HCT116 (cell line): ENCODE measurements at regions not wholly inside any gene's neighbourhood (a gene's known extent, or its start where the extent isn't known, plus 50 kb on each side); places are given as distances from the start of the nearest gene placed in this dataset.

Experiments
- ATAC-seq: fragments of 200-7000 bp; cut with Tn5 transposase; 2 replicates; pipeline ENCODE4 v1.9.1; 2020; ENCODE audit warnings: mild to moderate bottlenecking, moderate library complexity
- BruUV-seq: library from RNA; stranded (reverse); fragments of 400-500 nt; replicated peaks from 2 replicates; lab custom pipeline; 2021; lab: Mats Ljungman, UMichigan
- CTCF ChIA-PET: fragments of 300-600 bp; sonication (Branson Sonifier 250); formaldehyde crosslinking; loops from one replicate; lab custom pipeline; 2021; ENCODE audit warnings: antibody characterized with exemption; lab: Charles Lee
- POLR2A ChIA-PET: fragments of 300-600, 350-600 bp; sonication (Branson Sonifier 250); formaldehyde crosslinking; loops from one replicate; lab custom pipeline; 2021; ENCODE audit warnings: antibody characterized with exemption; lab: Charles Lee
- RAD21 ChIA-PET, 2 experiments: fragments of 300-600 bp; sonication (Branson Sonifier 250); formaldehyde crosslinking; loops; one replicate each; lab custom pipeline; 2023; ENCODE audit warnings: low total read pairs in 2 of 2; ENCODE audit not compliant: uncharacterized antibody in 2 of 2, unreplicated experiment in 2 of 2, low non-redundant PET in 1 of 2; lab: Charles Lee
- DNase-seq: peaks from one replicate; pipeline ENCODE4 v3.0.0-alpha.2; 2010; ENCODE audit warnings: low read depth, low spot score
- H2AFZ ChIP-seq: fragments of 200-600 bp; shearing (Covaris generic), sonication (generic); 2 replicates; pipeline ENCODE4 v1.6.1; 2017; ENCODE audit warnings: low read depth, mixed run types, mixed read lengths, antibody characterized with exemption, low read length; ENCODE audit not compliant: poor library complexity, severe bottlenecking
- H3K27ac ChIP-seq: 2 replicates; pipeline ENCODE4 v1.5.1; 2012; ENCODE audit warnings: low read depth, low read length
- H3K27me3 ChIP-seq: fragments of 200-600 bp; sonication (generic); 2 replicates; pipeline ENCODE4 v1.6.1; 2016; ENCODE audit warnings: mixed run types, low read length, mixed read lengths; ENCODE audit not compliant: insufficient read depth
- H3K36me3 ChIP-seq, 2 experiments: fragments of 200-500 bp in 1 of 2; fragments of 200-600 bp in 1 of 2; sonication (Bioruptor generic) in 1 of 2; sonication (generic) in 1 of 2; 2 replicates each; pipeline versions ENCODE4 v1.5.1 to v1.6.1; 2014 to 2016; ENCODE audit warnings: low read length in 2 of 2, inconsistent platforms in 1 of 2, mixed read lengths in 1 of 2, mixed run types in 1 of 2; ENCODE audit not compliant: insufficient read depth in 2 of 2, control insufficient read depth in 1 of 2
- H3K4me1 ChIP-seq, 2 experiments: fragments of 200-600 bp in 1 of 2; sonication (generic) in 1 of 2; 2 replicates each; pipeline versions ENCODE4 v1.5.1 to v1.6.1; 2012 to 2017; ENCODE audit warnings: low read length in 2 of 2, inconsistent platforms in 1 of 2, mild to moderate bottlenecking in 1 of 2, mixed read lengths in 1 of 2, mixed run types in 1 of 2, moderate library complexity in 1 of 2; ENCODE audit not compliant: insufficient read depth in 2 of 2, control insufficient read depth in 1 of 2
- H3K4me2 ChIP-seq: fragments of 200-600 bp; sonication (generic); 2 replicates; pipeline ENCODE4 v1.6.1; 2017; ENCODE audit warnings: mixed run types, low read length, mixed read lengths
- H3K4me3 ChIP-seq, 2 experiments: fragments of 200-600 bp in 1 of 2; sonication (generic) in 1 of 2; replicated peaks in 1 of 2; 2 replicates each; pipeline ENCODE4 v1.5.1; 2011 to 2016; ENCODE audit warnings: low read length in 2 of 2, control low read depth in 1 of 2, low read depth in 1 of 2, mild to moderate bottlenecking in 1 of 2, mixed read lengths in 1 of 2, mixed run types in 1 of 2
- H3K79me2 ChIP-seq: fragments of 200-600 bp; sonication (generic); 2 replicates; pipeline ENCODE4 v1.6.1; 2017; ENCODE audit warnings: mild to moderate bottlenecking, mixed run types, low read length, moderate library complexity, mixed read lengths; ENCODE audit not compliant: insufficient read depth
- H3K9ac ChIP-seq: fragments of 200-600 bp; sonication (generic); 2 replicates; pipeline ENCODE4 v1.6.1; 2016; ENCODE audit warnings: low read length, mixed read lengths
- H3K9me2 ChIP-seq: fragments of 200-600 bp; sonication (generic), shearing (Covaris generic); 2 replicates; pipeline ENCODE4 v1.6.1; 2017; ENCODE audit warnings: mixed run types, mild to moderate bottlenecking, moderate library complexity; ENCODE audit not compliant: insufficient read depth
- H3K9me3 ChIP-seq, 2 experiments: fragments of 200-500 bp in 1 of 2; fragments of 200-600 bp in 1 of 2; sonication (Bioruptor generic) in 1 of 2; sonication (generic) in 1 of 2; 2 replicates each; pipeline ENCODE4 v1.6.1; 2014 to 2017; ENCODE audit warnings: low read length in 2 of 2, mixed read lengths in 2 of 2, inconsistent platforms in 1 of 2, low read depth in 1 of 2, mild to moderate bottlenecking in 1 of 2, mixed run types in 1 of 2, moderate library complexity in 1 of 2; ENCODE audit not compliant: control insufficient read depth in 1 of 2, insufficient read depth in 1 of 2
- H4K20me1 ChIP-seq: fragments of 200-600 bp; sonication (generic), shearing (Covaris generic); 2 replicates; pipeline ENCODE4 v1.6.1; 2017; ENCODE audit warnings: mixed run types, mild to moderate bottlenecking, moderate library complexity; ENCODE audit not compliant: insufficient read depth
- ATF3 ChIP-seq: IDR thresholded peaks from 2 replicates; pipeline ENCODE4 v1.6.1; 2012
- CEBPB ChIP-seq: IDR thresholded peaks from 2 replicates; pipeline ENCODE4 v1.6.1; 2012; ENCODE audit warnings: low read depth
- CTCF ChIP-seq, 3 experiments: fragments of 200-600 bp in 1 of 3; sonication (generic) in 1 of 3; IDR thresholded peaks in 2 of 3; conservative IDR thresholded peaks in 1 of 3; 2 replicates each; pipeline ENCODE4 v1.5.1; 2012 to 2017; ENCODE audit warnings: low read depth in 2 of 3, low read length in 2 of 3, antibody characterized with exemption in 1 of 3, borderline replicate concordance in 1 of 3, control low read depth in 1 of 3, mild to moderate bottlenecking in 1 of 3, mixed read lengths in 1 of 3, mixed run types in 1 of 3, moderate library complexity in 1 of 3; ENCODE audit not compliant: insufficient read depth in 1 of 3
- EGR1 ChIP-seq: IDR thresholded peaks from 2 replicates; pipeline ENCODE4 v1.6.1; 2012; ENCODE audit warnings: low read depth
- EZH2 ChIP-seq: fragments of 200-600 bp; sonication (generic); IDR thresholded peaks from 2 replicates; pipeline ENCODE4 v1.6.1; 2017; ENCODE audit warnings: antibody characterized with exemption, mixed run types
- EZH2phosphoT487 ChIP-seq: fragments of 200-600 bp; IDR thresholded peaks from 2 replicates; pipeline ENCODE4 v1.6.1; 2018; ENCODE audit warnings: antibody characterized with exemption, borderline replicate concordance
- JUND ChIP-seq: IDR thresholded peaks from 2 replicates; pipeline ENCODE4 v1.6.1; 2012
- MAX ChIP-seq: IDR thresholded peaks from 2 replicates; pipeline ENCODE4 v1.6.1; 2012
- POLR2A ChIP-seq: IDR thresholded peaks from 2 replicates; pipeline ENCODE4 v1.7.0; 2011; ENCODE audit warnings: borderline replicate concordance; ENCODE audit not compliant: insufficient read depth, insufficient read length; ENCODE audit errors: extremely low read depth
- POLR2AphosphoS5 ChIP-seq: IDR thresholded peaks from 2 replicates; pipeline ENCODE4 v1.6.1; 2011; ENCODE audit warnings: mild to moderate bottlenecking, low read depth, low read length, moderate library complexity
- RAD21 ChIP-seq: IDR thresholded peaks from 2 replicates; pipeline ENCODE4 v1.6.1; 2012; ENCODE audit warnings: low read depth, mild to moderate bottlenecking
- REST ChIP-seq: IDR thresholded peaks from 2 replicates; pipeline ENCODE4 v1.6.1; 2012; ENCODE audit warnings: low read depth
- SIN3A ChIP-seq: IDR thresholded peaks from 2 replicates; pipeline ENCODE4 v1.6.1; 2012; ENCODE audit warnings: low read depth
- SP1 ChIP-seq: IDR thresholded peaks from 2 replicates; pipeline ENCODE4 v1.6.1; 2012; ENCODE audit warnings: low read depth
- SRF ChIP-seq: IDR thresholded peaks from 2 replicates; pipeline ENCODE4 v1.6.1; 2012; ENCODE audit warnings: low read depth
- TCF7L2 ChIP-seq: IDR thresholded peaks from 2 replicates; pipeline ENCODE4 v1.7.0; 2011; ENCODE audit warnings: borderline replicate concordance, inconsistent platforms; ENCODE audit not compliant: insufficient read depth, insufficient read length; ENCODE audit errors: extremely low read depth
- ZBTB33 ChIP-seq: IDR thresholded peaks from 2 replicates; pipeline ENCODE4 v1.6.1; 2011; ENCODE audit warnings: mild to moderate bottlenecking, low read length, moderate library complexity; ENCODE audit not compliant: insufficient replicate concordance; ENCODE audit errors: extremely low read depth
- ZNF274 ChIP-seq: fragments of 200-500 bp; sonication (Bioruptor generic); IDR thresholded peaks from 2 replicates; pipeline ENCODE4 v1.6.1; 2014; ENCODE audit warnings: mild to moderate bottlenecking, low read depth, low read length, inconsistent platforms
- intact Hi-C: fragments of 100-400 bp; cut with micrococcal nuclease; formaldehyde crosslinking; loops from 2 replicates; pipeline ENCODE4 v1.10.0; 2022

GRCh38 chr10:33617381-33618080 lies 283.1 kb upstream of the NRP1 start:
- Histone ChIP-seq H3K4me2 (no peak overlapping the region), H3K9me3 (no peaks in the 10 kb centered on the region), H3K4me1 (no peaks in the 10 kb centered on the region), H4K20me1 (no peaks in the 10 kb centered on the region), H3K9me2 (no peaks in the 10 kb centered on the region), H3K27me3 (no peaks in the 10 kb centered on the region), H3K9ac (no peak overlapping the region), H3K79me2 (no peaks in the 10 kb centered on the region), H3K4me3 (no peak overlapping the region), H3K36me3 (no peaks in the 10 kb centered on the region)
- ChIA-PET POLR2A (no interaction called here), RAD21 (no interaction called here)
- BruUV-seq = no TSS peak
- intact Hi-C loops = no loop called here
- ATAC-seq = no peak
- TF ChIP-seq SIN3A (no peak), JUND (no peak), SP1 (no peak), ZBTB33 (no peak), SRF (no peak), EZH2 (no peak), TCF7L2 (no peak), ATF3 (no peak), RAD21 (no peak), CTCF (IDR thresholded peaks at IDR 0.05 in 2 of 3, conservative IDR thresholded peaks at IDR 0.05 in 1 of 3; ENCODE audit: borderline replicate concordance in 1 of 3, insufficient read depth in 1 of 3, low read depth in 2 of 3, low read length in 2 of 3) (no peak), EGR1 (no peak), CEBPB (no peak), MAX (no peak), ZNF274 (no peak), EZH2phosphoT487 (no peak), POLR2AphosphoS5 (no peak), REST (no peak), POLR2A (no peak)
- TF ChIP-seq, all 23 proteins: peak for 0
- CTCF ChIA-PET = no interaction called here
- Histone ChIP-seq H3K27ac (no peak overlapping the region), H2AFZ (no peak overlapping the region)
- no peak for DNase-seq
